Psoas muscle (tissue), 7 donors: ENCODE measurements at regions not wholly inside any gene's neighbourhood (a gene's known extent, or its start where the extent isn't known, plus 50 kb on each side); places are given as distances from the start of the nearest gene placed in this dataset.

Experiments used
- ATAC-seq, 4 donors: fragments of 200-7000 bp; cut with Tn5 transposase; one replicate each; pipeline ENCODE4 v1.9.1; 2020; ENCODE audit warnings: moderate library complexity in 3 of 4, mild to moderate bottlenecking in 2 of 4
- DNase-seq, 2 donors: peaks; one replicate each; pipeline ENCODE4 v3.0.0-alpha.2; 2020
- H3K27ac ChIP-seq: fragments of 200-600 bp; one replicate; pipeline ENCODE4 v1.8.0; 2022
- H3K27me3 ChIP-seq, 3 donors: fragments of 200-600 bp in 1 of 3; one replicate each; pipeline versions ENCODE4 v1.6.1 to v1.8.0; 2013 to 2022; ENCODE audit warnings: low read length in 2 of 3, mild to moderate bottlenecking in 2 of 3, moderate library complexity in 1 of 3; ENCODE audit not compliant: insufficient read depth in 3 of 3
- H3K36me3 ChIP-seq, 2 donors: fragments of 200-600 bp in 1 of 2; one replicate each; pipeline versions ENCODE4 v1.6.1 to v1.8.0; 2013 to 2022; ENCODE audit warnings: low read depth in 1 of 2, mild to moderate bottlenecking in 1 of 2, moderate library complexity in 1 of 2; ENCODE audit not compliant: insufficient read depth in 1 of 2
- H3K4me1 ChIP-seq: fragments of 200-600 bp; one replicate; pipeline ENCODE4 v1.8.0; 2022
- H3K4me3 ChIP-seq: fragments of 200-600 bp; one replicate; pipeline ENCODE4 v1.8.0; 2022; ENCODE audit warnings: mild to moderate bottlenecking
- H3K9me3 ChIP-seq: fragments of 200-600 bp; one replicate; pipeline ENCODE4 v1.8.0; 2022
- WGBS, 3 donors: extraction: QIAGEN DNeasy Blood & Tissue Kit; methylation state at CpG; one replicate each; pipeline versions ENCODE4 v1.1.6 to v1.1.7; 2013; 5-methylcytosine and 5-hydroxymethylcytosine counted together
- intact Hi-C, 2 donors: fragments of 100-400 bp; cut with DNase I; formaldehyde crosslinking; loops; one replicate each; pipeline versions ENCODE4 v1.11.0 to v1.14.2; 2022
- TF ChIP-seq, protein P1 (sequence below): fragments of 200-600 bp; IDR thresholded peaks from one replicate; pipeline ENCODE4 v1.8.0; 2022; ENCODE audit warnings: antibody characterized with exemption
- donor health status: healthy with polysubstance abuse.
- donor health status: DM: no; HTN: no; CAD: no; lungs with moderate emphysema.
- donor health status: Bipolar disorder and iron deficiency.
- donor health status: healthy.
- donor health status: DM: yes; HTN: yes; CAD: no.
- donor health status: DM: no; HTN: no; CAD: no.
- donor health status: DM: yes; HTN: yes; CAD: no.

DNA sequence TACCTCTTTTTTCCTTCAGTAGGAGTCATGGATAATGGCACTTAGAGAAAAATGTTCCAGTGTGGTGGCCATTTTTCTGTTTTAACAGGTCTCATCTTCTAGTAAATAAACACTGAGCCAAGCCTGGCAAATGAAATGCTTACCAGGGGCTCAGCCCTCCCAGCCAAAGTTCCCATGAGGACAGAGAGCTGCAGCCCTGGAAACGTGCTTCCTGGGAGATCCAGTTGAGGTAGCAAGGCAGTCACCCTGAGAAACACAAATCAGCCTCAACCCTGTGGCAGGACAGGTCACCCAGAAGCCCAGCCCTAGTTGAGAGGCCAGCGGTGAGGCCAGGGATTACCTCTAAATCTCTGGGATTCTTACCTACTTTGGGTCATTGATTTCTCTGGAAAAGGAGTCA lies 140.1 kb downstream of the LNPK start:
- H3K9me3 ChIP-seq: no peaks in the 10 kb centered on the region
- no peaks in the 10 kb centered on the region for H3K36me3 ChIP-seq
- DNase-seq (no peak), ATAC-seq (no peak)
- intact Hi-C loops: no loop called here
- no peaks in the 10 kb centered on the region for H3K27me3 ChIP-seq
- no peak overlapping the region for H3K27ac ChIP-seq
- TF ChIP-seq, protein P1, sequence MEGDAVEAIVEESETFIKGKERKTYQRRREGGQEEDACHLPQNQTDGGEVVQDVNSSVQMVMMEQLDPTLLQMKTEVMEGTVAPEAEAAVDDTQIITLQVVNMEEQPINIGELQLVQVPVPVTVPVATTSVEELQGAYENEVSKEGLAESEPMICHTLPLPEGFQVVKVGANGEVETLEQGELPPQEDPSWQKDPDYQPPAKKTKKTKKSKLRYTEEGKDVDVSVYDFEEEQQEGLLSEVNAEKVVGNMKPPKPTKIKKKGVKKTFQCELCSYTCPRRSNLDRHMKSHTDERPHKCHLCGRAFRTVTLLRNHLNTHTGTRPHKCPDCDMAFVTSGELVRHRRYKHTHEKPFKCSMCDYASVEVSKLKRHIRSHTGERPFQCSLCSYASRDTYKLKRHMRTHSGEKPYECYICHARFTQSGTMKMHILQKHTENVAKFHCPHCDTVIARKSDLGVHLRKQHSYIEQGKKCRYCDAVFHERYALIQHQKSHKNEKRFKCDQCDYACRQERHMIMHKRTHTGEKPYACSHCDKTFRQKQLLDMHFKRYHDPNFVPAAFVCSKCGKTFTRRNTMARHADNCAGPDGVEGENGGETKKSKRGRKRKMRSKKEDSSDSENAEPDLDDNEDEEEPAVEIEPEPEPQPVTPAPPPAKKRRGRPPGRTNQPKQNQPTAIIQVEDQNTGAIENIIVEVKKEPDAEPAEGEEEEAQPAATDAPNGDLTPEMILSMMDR: no peak
- H3K4me3 ChIP-seq: no peak overlapping the region
- WGBS, 3 donors: 18 to 23% (median 19%) methylated on average over 2 of the region's 2 CpGs
- H3K4me1 ChIP-seq: no peaks in the 10 kb centered on the region

DNA sequence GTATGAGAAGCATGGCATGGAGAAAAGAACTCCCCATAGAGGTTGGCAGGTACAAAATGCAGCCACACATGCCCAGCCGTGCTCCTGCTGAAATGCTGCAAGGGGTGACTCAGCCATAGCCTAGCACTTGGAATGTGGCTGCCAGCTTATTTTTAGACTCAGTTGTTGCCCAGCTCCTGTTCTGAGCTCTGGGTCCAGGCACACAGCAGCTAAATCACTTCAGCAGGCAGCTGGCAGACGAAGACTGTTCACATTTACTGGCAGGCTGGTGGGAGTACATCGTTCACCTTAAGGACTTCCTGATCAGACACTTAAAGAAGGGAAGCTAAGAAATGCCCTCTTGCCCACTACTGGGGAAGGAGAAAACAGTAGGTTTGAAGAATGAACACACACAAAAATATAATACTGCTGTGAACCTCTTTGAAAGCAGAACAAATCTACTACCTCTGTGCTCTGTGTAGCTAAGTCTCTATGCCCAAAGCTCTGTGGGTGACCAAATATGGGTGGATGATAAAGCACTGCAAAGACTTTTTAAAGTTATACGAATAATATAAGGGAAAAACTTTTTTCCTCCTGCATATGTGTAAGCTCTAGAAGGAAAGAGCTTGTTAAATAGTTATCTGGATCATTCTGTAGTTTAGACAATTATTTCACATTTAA lies 146.1 kb downstream of the LNPK start:
- Histone ChIP-seq H3K9me3 (no peaks in the 10 kb centered on the region), H3K27ac (peak overlapping the region; percentile 88), H3K27me3 (no peaks in the 10 kb centered on the region), H3K4me3 (peak overlapping the region; percentile 21), H3K4me1 (peaks cover 29% of the 10 kb centered on the region), H3K36me3 (no peaks in the 10 kb centered on the region)
- ATAC-seq (peak; percentile 97 to 98 (median 98)), DNase-seq (peak; percentile 62 to 84)
- WGBS, 3 donors: 20 to 23% (median 23%) methylated on average over 4 of the region's 4 CpGs
- TF ChIP-seq, protein P1: no peak
- intact Hi-C loops: loop anchor here (2.0 to 10.0 kb wide), 6 partner anchors 69 to 229 kb away; partner anchors contain the start of genes LNPK (in 2 of the 2) and EVX2 (in 1 of the 2)

DNA sequence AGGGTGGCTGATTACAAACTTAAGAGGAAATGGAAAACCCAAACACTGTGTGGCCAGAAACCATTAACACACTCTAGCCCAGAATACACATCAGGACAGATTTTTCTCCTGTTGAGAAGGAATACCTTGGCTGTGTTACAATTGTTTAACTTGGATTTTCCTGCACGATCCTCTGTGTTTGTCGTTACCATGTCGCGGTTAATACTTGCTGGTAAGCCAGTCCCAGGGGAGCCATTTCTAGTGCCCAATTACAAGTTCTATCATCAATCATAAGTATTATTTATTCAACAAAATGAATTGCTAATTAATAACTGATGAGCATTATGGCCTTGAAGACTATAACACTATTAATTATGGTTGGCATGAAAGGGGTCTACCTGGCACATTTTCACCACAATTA lies 146.8 kb downstream of the LNPK start:
- ATAC-seq (peak; percentile 15 to 25 (median 20)), DNase-seq (no peak)
- TF ChIP-seq, protein P1: no peak
- peaks cover 29% of the 10 kb centered on the region for H3K4me1 ChIP-seq
- no peaks in the 10 kb centered on the region for H3K27me3 ChIP-seq
- peak overlapping the region; percentile 21 for H3K4me3 ChIP-seq
- WGBS, 3 donors: 3 to 27% (median 15%) methylated on average over 4 of the region's 4 CpGs
- peak overlapping the region; percentile 88 for H3K27ac ChIP-seq
- H3K9me3 ChIP-seq: no peaks in the 10 kb centered on the region
- intact Hi-C loops: loop anchor here (2.0 to 10.0 kb wide), 5 partner anchors 76 to 230 kb away; partner anchors contain the start of genes LNPK (in 2 of the 2) and EVX2 (in 1 of the 2)
- H3K36me3 ChIP-seq: no peaks in the 10 kb centered on the region

DNA sequence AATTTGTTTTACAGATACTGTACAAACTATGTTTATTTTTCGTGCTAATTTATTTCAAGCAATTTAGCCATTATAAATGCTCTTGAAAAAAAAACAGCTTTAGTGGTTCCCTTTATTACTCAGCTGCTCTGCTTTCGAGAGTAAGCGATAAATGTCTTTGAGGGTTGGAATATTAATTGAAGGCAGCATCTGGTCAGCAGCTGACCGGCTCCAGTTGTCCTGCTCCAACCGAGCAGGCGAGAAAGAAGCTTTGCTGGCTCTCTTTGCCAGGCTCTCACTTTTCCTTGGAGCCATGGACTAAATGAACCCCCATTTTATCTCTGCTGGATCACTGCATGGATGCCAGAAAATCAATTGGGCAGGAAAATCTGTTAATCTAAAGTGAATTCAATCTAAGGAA lies 147.4 kb downstream of the LNPK start:
- Histone ChIP-seq H3K9me3 (no peaks in the 10 kb centered on the region), H3K27me3 (no peaks in the 10 kb centered on the region), H3K4me1 (peaks cover 29% of the 10 kb centered on the region), H3K36me3 (no peaks in the 10 kb centered on the region), H3K27ac (peak overlapping the region; percentile 88), H3K4me3 (peak overlapping the region; percentile 21)
- TF ChIP-seq, protein P1: no peak
- 18 to 25% (median 24%) methylated on average over 6 of the region's 6 CpGs for WGBS, 3 donors
- DNase-seq: peak; percentile 19 to 64
- intact Hi-C loops: loop anchor here (2.0 to 10.0 kb wide), 5 partner anchors 76 to 230 kb away; partner anchors contain the start of genes LNPK (in 2 of the 2) and EVX2 (in 1 of the 2)
- ATAC-seq: peak; percentile 72 to 86 (median 78)
